ENCODE measurements at regions not wholly inside any gene's neighbourhood (a gene's known extent, or its start where the extent isn't known, plus 50 kb on each side); places are given as distances from the start of the nearest gene placed in this dataset.

DNA sequence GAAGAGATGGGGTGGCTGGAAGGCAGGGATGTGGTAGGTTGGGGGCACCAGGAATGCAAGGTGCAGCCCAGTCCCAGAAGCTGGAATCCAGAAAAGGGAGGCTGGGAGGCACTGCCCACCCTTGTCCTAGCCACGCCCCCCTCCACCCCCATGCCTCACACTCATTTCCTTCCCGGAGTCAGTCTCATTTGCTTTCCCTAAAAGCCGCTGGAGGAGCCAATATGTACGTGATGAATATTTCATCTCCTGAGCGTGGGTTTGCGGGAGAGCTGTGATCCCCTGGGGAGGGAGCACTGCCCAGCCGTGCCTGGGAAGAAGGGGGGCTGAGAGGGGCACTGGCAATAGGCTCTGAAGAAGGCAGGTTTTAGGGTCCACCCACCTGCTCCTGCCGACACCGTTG is 124.5 kb upstream of the LHX1 start:
- TF ChIP-seq, protein P1, sequence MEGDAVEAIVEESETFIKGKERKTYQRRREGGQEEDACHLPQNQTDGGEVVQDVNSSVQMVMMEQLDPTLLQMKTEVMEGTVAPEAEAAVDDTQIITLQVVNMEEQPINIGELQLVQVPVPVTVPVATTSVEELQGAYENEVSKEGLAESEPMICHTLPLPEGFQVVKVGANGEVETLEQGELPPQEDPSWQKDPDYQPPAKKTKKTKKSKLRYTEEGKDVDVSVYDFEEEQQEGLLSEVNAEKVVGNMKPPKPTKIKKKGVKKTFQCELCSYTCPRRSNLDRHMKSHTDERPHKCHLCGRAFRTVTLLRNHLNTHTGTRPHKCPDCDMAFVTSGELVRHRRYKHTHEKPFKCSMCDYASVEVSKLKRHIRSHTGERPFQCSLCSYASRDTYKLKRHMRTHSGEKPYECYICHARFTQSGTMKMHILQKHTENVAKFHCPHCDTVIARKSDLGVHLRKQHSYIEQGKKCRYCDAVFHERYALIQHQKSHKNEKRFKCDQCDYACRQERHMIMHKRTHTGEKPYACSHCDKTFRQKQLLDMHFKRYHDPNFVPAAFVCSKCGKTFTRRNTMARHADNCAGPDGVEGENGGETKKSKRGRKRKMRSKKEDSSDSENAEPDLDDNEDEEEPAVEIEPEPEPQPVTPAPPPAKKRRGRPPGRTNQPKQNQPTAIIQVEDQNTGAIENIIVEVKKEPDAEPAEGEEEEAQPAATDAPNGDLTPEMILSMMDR (conservative IDR thresholded peaks at IDR 0.05; ENCODE audit: low read depth, low read length) = no peak
- TF ChIP-seq EZH2phosphoT487 (IDR thresholded peaks at IDR 0.05; ENCODE audit: borderline replicate concordance, low read length) (no peak), EZH2 (IDR thresholded peaks at IDR 0.05; ENCODE audit: low read length, unreplicated experiment) (no peak)
